Omental fat pad (tissue), 3 donors: ENCODE measurements at regions not wholly inside any gene's neighbourhood (a gene's known extent, or its start where the extent isn't known, plus 50 kb on each side); places are given as distances from the start of the nearest gene placed in this dataset.
"Not testable (repeated sequence)": the region's sequence is repeated elsewhere in the genome, so short reads cannot be mapped to it uniquely, and the experiment has no call there.

Source experiments
- ATAC-seq: fragments of 150-250 bp; one replicate; pipeline ENCODE4 v1.9.1; 2016; ENCODE audit warnings: mild to moderate bottlenecking, moderate library complexity; ENCODE audit not compliant: low FRiP score
- DNase-seq: peaks from one replicate; pipeline ENCODE4 v3.0.0-alpha.2; 2019; ENCODE audit warnings: low spot score
- TF ChIP-seq, protein P1 (sequence below), 3 donors: fragments of 450-650 bp; IDR thresholded peaks; one replicate each; pipeline ENCODE4 v1.5.1; 2016 to 2017; ENCODE audit warnings: antibody characterized with exemption in 3 of 3, mild to moderate bottlenecking in 3 of 3, moderate library complexity in 2 of 3

DNA sequence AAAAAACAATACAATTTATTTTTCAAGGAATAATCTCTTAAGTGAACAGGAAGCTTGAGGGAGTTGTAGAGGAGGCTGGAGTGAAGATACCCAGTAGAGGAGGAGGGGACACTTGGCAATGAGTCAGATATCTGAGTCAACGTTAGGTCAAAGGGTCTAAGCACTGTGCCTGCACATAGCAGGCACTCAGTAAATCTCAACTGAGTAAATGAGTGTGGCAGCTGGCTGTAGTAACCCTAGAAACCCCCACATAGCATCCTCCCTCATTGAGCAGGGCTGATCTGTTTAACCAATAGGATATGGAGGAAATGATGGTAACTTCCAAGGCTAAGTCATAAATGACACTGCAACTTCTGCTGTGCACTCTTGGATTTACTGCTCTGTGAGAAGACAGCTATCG, 186.0 kb upstream of the FAM241A start:
- TF ChIP-seq, protein P1, sequence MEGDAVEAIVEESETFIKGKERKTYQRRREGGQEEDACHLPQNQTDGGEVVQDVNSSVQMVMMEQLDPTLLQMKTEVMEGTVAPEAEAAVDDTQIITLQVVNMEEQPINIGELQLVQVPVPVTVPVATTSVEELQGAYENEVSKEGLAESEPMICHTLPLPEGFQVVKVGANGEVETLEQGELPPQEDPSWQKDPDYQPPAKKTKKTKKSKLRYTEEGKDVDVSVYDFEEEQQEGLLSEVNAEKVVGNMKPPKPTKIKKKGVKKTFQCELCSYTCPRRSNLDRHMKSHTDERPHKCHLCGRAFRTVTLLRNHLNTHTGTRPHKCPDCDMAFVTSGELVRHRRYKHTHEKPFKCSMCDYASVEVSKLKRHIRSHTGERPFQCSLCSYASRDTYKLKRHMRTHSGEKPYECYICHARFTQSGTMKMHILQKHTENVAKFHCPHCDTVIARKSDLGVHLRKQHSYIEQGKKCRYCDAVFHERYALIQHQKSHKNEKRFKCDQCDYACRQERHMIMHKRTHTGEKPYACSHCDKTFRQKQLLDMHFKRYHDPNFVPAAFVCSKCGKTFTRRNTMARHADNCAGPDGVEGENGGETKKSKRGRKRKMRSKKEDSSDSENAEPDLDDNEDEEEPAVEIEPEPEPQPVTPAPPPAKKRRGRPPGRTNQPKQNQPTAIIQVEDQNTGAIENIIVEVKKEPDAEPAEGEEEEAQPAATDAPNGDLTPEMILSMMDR (IDR thresholded peaks at IDR 0.05): no peak
- DNase-seq: no peak

DNA sequence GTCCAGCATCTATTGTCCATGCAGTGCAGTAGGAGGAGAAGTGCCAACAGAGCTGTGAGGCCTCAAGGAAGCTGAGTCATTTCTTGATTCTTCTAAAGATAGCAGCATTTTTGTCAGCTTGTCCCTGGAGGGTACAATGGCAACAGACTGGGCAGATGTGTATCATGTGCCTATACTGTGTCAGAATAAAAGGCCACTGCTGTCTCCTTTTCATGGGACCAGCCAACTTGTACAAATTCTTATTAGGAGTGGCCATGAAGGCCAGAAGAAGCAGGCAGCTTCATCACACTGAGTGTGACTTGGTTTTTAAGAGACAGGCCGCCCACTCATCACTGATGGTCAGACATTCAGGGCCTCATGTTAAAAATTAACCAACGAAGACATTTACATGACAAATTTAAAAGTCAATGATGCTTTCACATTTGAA, 185.0 kb upstream of the FAM241A start:
- TF ChIP-seq, protein P1 (IDR thresholded peaks at IDR 0.05): no peak
- ATAC-seq: no peak
- DNase-seq: no peak

More for the DNA sequence above, 186.0 kb upstream of the FAM241A start:
- no peak for ATAC-seq

DNA sequence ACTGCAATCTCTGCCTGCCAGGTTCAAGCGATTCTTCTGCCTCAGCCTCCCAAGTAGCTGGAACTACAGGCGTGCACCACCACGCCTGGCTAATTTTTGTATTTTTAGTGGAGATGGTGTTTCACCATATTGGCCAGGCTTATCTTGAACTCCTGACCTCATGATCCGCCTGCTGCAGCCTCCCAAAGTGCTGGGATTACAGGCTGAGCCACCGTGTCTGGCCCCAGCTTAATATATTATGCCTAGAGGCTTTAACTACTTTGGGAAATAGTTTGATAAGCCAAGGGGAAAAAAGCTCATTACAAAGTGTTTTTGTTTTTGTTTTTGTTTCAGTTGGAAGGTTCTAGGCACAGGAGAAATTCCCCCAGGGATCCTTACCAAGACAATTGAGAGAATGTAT, 184.2 kb upstream of the FAM241A start:
- not testable (repeated sequence) for ATAC-seq, DNase-seq

DNA sequence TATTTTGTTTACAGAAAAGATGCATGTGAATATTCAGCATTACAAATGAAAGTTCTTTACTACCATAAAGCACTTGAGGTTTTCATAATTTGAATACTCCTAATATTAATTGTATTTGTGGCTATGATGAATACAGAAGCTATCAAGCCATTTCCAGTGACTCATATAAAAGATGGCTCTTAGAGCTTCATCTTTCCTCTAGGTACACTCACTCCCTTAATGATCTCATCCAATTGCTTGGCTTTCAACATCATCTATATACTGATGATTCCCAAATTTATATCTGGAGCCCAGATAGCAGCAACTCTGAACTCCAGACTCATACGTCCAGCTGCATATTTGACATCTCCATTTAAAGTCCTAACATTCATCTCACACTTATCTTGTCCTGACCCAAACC, 183.4 kb upstream of the FAM241A start:
- TF ChIP-seq, protein P1 (IDR thresholded peaks at IDR 0.05): no peak

DNA sequence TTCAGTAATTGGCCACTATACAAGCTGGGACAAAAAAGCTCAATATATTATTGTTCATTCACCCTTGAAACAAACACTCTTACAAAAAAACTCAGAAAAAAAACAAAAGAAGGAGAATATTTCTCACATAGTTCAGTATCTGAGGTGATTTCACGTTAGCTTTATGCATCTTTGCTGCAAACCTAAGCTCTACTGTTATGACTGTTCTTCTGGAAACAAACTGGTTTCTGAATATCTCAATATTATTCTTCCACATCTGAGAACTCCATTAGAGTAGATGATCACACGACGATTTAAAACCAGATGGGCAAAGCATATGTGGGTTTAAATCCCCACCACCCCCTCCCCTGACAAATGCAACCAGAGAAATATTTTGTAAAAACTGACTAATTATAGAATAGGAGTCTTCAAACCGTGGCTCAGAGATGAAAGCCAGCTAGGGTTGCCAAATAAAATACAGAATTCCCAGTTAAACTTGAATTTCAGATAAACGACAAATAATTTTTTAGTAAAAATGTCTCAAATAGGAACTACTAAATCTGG, 182.0 kb upstream of the FAM241A start:
- ATAC-seq (no peak), DNase-seq (no peak)
- TF ChIP-seq, protein P1 (IDR thresholded peaks at IDR 0.05): no peak

More for the DNA sequence above, 183.4 kb upstream of the FAM241A start:
- ATAC-seq (no peak), DNase-seq (no peak)

DNA sequence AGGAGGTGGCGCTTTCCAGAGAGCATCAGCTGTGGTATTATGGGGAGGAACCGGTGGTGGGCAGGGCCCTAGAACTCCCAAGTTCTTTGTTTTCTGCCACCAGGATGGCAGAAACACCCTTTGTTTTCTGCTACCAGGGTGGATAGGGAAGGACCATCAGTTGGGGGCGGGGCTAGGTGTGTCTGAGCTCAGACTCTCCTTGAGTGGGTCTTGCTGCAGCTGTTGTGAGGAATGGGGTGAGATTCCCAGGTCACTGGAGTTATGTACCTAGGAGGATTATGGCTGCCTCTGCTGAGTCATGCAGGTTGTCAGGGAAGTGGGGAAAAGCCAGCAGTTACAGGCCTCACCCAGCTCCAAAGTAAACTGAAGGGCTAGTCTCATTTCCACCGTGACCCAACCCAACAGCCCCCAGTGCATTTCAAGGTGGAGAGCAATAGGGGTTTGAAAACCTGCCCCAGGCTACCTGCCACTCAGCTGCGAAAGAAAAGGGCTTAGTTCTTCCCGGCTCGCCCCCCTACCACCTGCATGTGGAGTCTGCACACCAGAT, 167.8 kb upstream of the FAM241A start:
- ATAC-seq (no peak), DNase-seq (no peak)
- TF ChIP-seq, protein P1 (IDR thresholded peaks at IDR 0.05): no peak

DNA sequence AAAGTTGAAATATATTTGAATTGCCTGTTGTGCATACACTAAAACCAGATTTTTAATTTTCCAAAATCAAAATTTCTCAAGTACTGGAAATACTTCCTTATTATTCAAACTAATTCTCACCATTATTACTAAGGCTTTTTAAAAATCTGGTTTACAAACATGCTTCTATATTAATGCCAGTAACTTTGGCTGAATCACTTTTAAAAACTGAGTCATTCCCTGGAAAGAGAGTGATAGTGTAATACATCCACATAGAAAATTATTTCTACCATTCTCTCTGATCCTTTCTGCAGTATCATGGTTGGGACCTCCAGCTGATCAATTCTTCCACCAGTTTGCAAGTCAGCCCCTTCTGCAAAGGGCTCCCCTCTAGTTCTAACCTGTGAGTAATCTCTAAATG, 165.3 kb upstream of the FAM241A start:
- no peak for ATAC-seq
- TF ChIP-seq, protein P1 (IDR thresholded peaks at IDR 0.05): no peak
- DNase-seq: no peak
